ENCODE measurements at regions not wholly inside any gene's neighbourhood (a gene's known extent, or its start where the extent isn't known, plus 50 kb on each side); places are given as distances from the start of the nearest gene placed in this dataset.

DNA sequence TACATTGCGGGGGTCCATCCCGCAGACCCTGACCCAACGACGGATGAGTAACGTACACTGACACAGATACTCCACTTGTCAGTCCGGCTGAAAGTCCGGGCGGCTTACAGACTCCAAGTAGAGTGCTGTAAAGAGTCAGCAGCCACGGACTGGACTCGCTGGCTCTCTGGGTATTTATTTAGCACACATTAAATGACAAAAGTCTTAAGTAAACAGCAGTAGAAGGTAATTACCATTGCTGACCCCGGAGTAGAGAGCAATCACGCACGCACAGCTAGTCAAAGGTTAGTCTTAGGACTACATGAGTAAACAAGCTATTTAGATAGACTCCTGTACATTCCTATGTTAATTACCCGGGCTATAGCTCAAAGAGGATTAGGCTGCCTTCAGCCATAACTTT, 780.9 kb downstream of the RPS29 start:
- Histone ChIP-seq H3K27me3 (ENCODE audit: control insufficient read depth, insufficient read depth, low read length) (peaks cover 80% of the 10 kb centered on the region), H3K4me1 (ENCODE audit: control insufficient read depth, low read depth, low read length) (no peaks in the 10 kb centered on the region), H3K27ac (ENCODE audit: low read length) (no peak overlapping the region), H3K36me3 (ENCODE audit: control insufficient read depth, low read depth, low read length) (no peaks in the 10 kb centered on the region), H3K9ac (ENCODE audit: low read length) (no peak overlapping the region), H3K9me3 (ENCODE audit: control insufficient read depth, low read depth, low read length) (no peaks in the 10 kb centered on the region), H3K4me3 (ENCODE audit: low read length) (no peak overlapping the region)

- H3K9me3 ChIP-seq (ENCODE audit: control insufficient read depth, low read depth, low read length), result no peaks in the 10 kb centered on the region
- H3K27me3 ChIP-seq (ENCODE audit: control insufficient read depth, insufficient read depth, low read length), result no peaks in the 10 kb centered on the region
- H3K27ac ChIP-seq (ENCODE audit: low read length), result no peak overlapping the region
- no peak overlapping the region for H3K9ac ChIP-seq (ENCODE audit: low read length)
- no peaks in the 10 kb centered on the region for H3K4me1 ChIP-seq (ENCODE audit: control insufficient read depth, low read depth, low read length)
- H3K4me3 ChIP-seq (ENCODE audit: low read length), result no peak overlapping the region
- no peaks in the 10 kb centered on the region for H3K36me3 ChIP-seq (ENCODE audit: control insufficient read depth, low read depth, low read length)
Observed at GRCh38 chr14:48792376-48793024, 793.7 kb downstream of the RPS29 start.

DNA sequence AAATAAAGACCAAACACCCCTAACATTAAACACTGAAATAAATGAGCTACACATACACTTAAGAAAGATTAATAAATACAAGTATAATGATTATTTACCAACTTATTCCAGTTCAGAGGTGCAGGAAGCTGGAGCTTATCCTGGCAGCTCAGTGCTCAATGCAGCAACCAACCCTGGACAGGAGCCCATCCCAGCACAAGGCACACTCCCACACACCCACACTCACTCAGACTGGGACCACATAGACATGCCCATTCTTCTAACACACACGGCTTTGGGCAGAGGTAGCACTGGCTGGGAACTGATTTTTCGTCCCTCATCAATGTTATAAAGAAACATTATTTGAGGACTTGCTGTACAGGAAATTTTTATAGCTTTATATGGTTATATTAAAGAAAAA, 797.4 kb downstream of the RPS29 start:
- H3K9me3 ChIP-seq (ENCODE audit: control insufficient read depth, low read depth, low read length), result no peaks in the 10 kb centered on the region
- no peak overlapping the region for H3K27ac ChIP-seq (ENCODE audit: low read length)
- no peak overlapping the region for H3K9ac ChIP-seq (ENCODE audit: low read length)
- no peaks in the 10 kb centered on the region for H3K4me1 ChIP-seq (ENCODE audit: control insufficient read depth, low read depth, low read length)
- H3K4me3 ChIP-seq (ENCODE audit: low read length), result no peak overlapping the region
- H3K36me3 ChIP-seq (ENCODE audit: control insufficient read depth, low read depth, low read length), result no peaks in the 10 kb centered on the region
- no peaks in the 10 kb centered on the region for H3K27me3 ChIP-seq (ENCODE audit: control insufficient read depth, insufficient read depth, low read length)

- H3K4me1 ChIP-seq (ENCODE audit: control insufficient read depth, low read depth, low read length), result no peaks in the 10 kb centered on the region
- H3K9ac ChIP-seq (ENCODE audit: low read length), result no peak overlapping the region
- no peak overlapping the region for H3K27ac ChIP-seq (ENCODE audit: low read length)
- no peaks in the 10 kb centered on the region for H3K9me3 ChIP-seq (ENCODE audit: control insufficient read depth, low read depth, low read length)
- H3K27me3 ChIP-seq (ENCODE audit: control insufficient read depth, insufficient read depth, low read length), result no peaks in the 10 kb centered on the region
- H3K4me3 ChIP-seq (ENCODE audit: low read length), result no peak overlapping the region
- H3K36me3 ChIP-seq (ENCODE audit: control insufficient read depth, low read depth, low read length), result no peaks in the 10 kb centered on the region
Observed at GRCh38 chr14:48786498-48786897, 799.7 kb downstream of the RPS29 start.

DNA sequence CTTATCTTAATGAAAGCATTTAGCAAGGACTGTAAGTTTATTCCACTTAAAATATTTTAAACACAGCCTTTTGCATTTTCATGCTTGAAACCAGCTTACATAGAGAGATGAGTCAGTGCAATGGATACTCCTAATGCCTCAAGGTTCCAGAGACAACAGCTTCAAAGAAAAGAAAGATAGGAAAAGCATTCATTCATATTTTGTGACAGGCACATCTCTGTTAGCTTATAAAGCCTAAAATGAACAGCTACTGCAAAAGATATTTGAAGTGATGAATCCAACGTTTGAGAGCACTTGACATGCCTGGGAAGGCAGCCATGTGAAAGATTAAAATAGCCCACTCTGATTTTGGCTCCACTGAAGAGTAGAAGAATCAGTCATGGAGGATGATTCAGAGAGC, 814.5 kb downstream of the RPS29 start:
- Histone ChIP-seq H3K27me3 (ENCODE audit: control insufficient read depth, insufficient read depth, low read length) (no peaks in the 10 kb centered on the region), H3K9me3 (ENCODE audit: control insufficient read depth, low read depth, low read length) (no peaks in the 10 kb centered on the region), H3K4me1 (ENCODE audit: control insufficient read depth, low read depth, low read length) (no peaks in the 10 kb centered on the region), H3K36me3 (ENCODE audit: control insufficient read depth, low read depth, low read length) (no peaks in the 10 kb centered on the region), H3K9ac (ENCODE audit: low read length) (no peak overlapping the region), H3K27ac (ENCODE audit: low read length) (no peak overlapping the region), H3K4me3 (ENCODE audit: low read length) (no peak overlapping the region)

- no peak overlapping the region for H3K27ac ChIP-seq (ENCODE audit: low read length)
- no peaks in the 10 kb centered on the region for H3K36me3 ChIP-seq (ENCODE audit: control insufficient read depth, low read depth, low read length)
- no peak overlapping the region for H3K4me3 ChIP-seq (ENCODE audit: low read length)
- H3K9ac ChIP-seq (ENCODE audit: low read length), result no peak overlapping the region
- no peaks in the 10 kb centered on the region for H3K9me3 ChIP-seq (ENCODE audit: control insufficient read depth, low read depth, low read length)
- no peaks in the 10 kb centered on the region for H3K4me1 ChIP-seq (ENCODE audit: control insufficient read depth, low read depth, low read length)
- no peaks in the 10 kb centered on the region for H3K27me3 ChIP-seq (ENCODE audit: control insufficient read depth, insufficient read depth, low read length)
Observed at GRCh38 chr14:48751293-48751692, 834.9 kb downstream of the RPS29 start.

DNA sequence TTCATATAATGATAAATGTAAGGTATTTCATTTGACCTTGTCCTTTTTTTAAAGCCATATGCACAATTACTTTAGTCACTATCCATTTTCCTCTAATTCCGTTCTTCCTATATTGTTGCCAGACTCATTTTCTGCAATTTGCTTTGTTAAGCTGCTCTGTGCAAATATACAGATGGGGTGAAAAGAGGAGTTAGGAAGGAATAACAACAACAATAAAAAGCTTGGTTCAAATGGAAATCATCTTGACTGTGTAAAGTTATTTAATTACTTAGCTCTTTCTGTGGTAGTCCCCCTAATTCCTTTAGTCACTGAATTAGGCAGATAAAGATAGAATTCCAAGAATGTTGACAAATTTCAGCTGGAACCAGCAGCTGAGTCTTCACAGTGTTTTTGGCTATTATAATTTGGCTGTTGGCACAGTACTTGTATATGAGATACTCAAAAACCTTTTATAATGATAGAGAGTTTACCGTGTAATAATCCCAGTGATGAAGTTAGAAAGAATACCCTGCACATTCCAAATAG, 838.0 kb downstream of the RPS29 start:
- Histone ChIP-seq H3K9ac (ENCODE audit: low read length) (no peak overlapping the region), H3K4me3 (ENCODE audit: low read length) (no peak overlapping the region), H3K4me1 (ENCODE audit: control insufficient read depth, low read depth, low read length) (no peaks in the 10 kb centered on the region), H3K9me3 (ENCODE audit: control insufficient read depth, low read depth, low read length) (no peaks in the 10 kb centered on the region), H3K27me3 (ENCODE audit: control insufficient read depth, insufficient read depth, low read length) (no peaks in the 10 kb centered on the region), H3K27ac (ENCODE audit: low read length) (no peak overlapping the region), H3K36me3 (ENCODE audit: control insufficient read depth, low read depth, low read length) (no peaks in the 10 kb centered on the region)

DNA sequence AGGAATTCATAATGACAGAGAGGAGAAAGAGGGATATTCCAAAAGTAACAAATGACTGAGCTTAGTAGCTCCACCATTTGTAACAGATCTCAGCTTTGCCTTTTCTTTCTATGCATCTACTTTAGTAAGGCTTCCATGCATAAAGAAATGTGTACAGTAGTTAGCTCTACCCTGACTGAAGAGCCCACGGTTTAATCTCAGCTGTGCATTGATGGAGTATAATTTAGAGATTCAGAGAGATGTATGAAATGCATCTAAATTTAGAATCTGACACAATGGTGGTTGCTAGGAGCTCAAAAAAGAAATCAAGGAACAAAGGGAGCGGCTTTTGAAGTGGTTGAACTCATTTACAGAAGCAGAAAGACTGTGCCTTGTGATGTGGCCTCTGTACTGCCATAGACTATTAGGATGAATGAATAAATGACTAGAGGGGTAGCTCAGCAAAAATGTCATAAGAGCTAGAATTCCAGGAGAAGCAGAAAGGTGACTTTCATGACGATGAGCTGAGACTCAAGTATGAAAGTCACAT, 838.6 kb downstream of the RPS29 start:
- no peaks in the 10 kb centered on the region for H3K27me3 ChIP-seq (ENCODE audit: control insufficient read depth, insufficient read depth, low read length)
- H3K9ac ChIP-seq (ENCODE audit: low read length), result no peak overlapping the region
- H3K27ac ChIP-seq (ENCODE audit: low read length), result no peak overlapping the region
- H3K4me1 ChIP-seq (ENCODE audit: control insufficient read depth, low read depth, low read length), result no peaks in the 10 kb centered on the region
- no peaks in the 10 kb centered on the region for H3K9me3 ChIP-seq (ENCODE audit: control insufficient read depth, low read depth, low read length)
- H3K36me3 ChIP-seq (ENCODE audit: control insufficient read depth, low read depth, low read length), result no peaks in the 10 kb centered on the region
- no peak overlapping the region for H3K4me3 ChIP-seq (ENCODE audit: low read length)

DNA sequence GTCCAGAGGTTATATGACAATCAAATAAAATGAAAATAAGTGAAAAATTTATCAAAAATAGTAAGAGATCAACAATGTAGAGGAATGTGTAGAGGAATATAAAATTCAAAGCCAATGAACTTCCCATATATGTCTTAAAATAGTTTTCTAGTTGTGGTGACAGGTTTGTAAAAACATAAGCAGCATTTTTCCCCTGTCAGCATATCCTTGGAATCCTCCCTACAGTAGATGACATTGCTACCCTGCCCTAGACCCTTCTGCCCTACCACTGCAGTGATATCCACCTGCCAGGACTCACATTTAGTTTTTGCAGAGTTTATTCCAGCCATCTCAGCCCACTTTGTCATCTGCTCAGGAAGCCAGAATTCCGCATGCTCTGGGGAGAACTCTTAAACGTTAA, 842.0 kb downstream of the RPS29 start:
- H3K4me3 ChIP-seq (ENCODE audit: low read length), result no peak overlapping the region
- H3K9me3 ChIP-seq (ENCODE audit: control insufficient read depth, low read depth, low read length), result no peaks in the 10 kb centered on the region
- H3K4me1 ChIP-seq (ENCODE audit: control insufficient read depth, low read depth, low read length), result no peaks in the 10 kb centered on the region
- H3K27ac ChIP-seq (ENCODE audit: low read length), result no peak overlapping the region
- H3K9ac ChIP-seq (ENCODE audit: low read length), result no peak overlapping the region
- no peaks in the 10 kb centered on the region for H3K36me3 ChIP-seq (ENCODE audit: control insufficient read depth, low read depth, low read length)
- H3K27me3 ChIP-seq (ENCODE audit: control insufficient read depth, insufficient read depth, low read length), result no peaks in the 10 kb centered on the region

DNA sequence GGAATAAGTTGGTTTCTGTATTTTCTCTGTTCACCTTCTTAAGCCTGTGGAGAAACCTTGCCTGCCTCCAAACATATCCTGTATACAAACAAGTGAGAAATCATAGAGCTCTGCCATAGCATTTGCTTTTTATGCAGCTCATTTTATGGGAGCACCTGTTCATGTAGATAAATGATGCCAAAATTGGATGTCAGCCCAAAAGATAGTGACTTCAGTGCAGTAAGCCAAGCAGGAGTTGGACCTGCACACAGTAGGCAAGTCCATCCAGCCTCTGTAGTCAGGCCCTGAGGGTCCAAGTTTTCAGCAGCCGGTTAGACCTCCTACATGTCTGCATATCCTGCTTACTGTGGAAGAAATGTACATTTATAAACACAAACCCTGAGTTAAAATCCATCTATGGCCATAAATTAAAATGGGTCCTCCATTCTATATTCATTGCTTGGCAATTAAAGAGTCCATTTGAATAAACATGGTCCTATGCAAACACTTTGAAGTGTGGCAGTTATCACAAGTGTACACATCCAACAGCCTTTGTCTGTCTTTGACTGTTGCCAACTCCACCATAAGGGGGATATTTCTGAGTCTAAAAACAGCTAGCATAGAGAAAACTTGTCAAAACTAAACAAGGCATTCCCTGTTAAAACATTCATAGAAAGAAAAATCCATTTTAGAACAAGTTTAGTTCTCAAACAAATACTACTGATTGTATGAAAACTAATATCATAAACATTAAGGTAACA, 847.8 kb downstream of the RPS29 start:
- Histone ChIP-seq H3K9ac (ENCODE audit: low read length) (no peak overlapping the region), H3K27ac (ENCODE audit: low read length) (no peak overlapping the region), H3K9me3 (ENCODE audit: control insufficient read depth, low read depth, low read length) (peaks cover 14% of the 10 kb centered on the region), H3K4me1 (ENCODE audit: control insufficient read depth, low read depth, low read length) (no peaks in the 10 kb centered on the region), H3K4me3 (ENCODE audit: low read length) (no peak overlapping the region), H3K36me3 (ENCODE audit: control insufficient read depth, low read depth, low read length) (no peaks in the 10 kb centered on the region), H3K27me3 (ENCODE audit: control insufficient read depth, insufficient read depth, low read length) (no peaks in the 10 kb centered on the region)

- Histone ChIP-seq H3K27ac (ENCODE audit: low read length) (no peak overlapping the region), H3K9ac (ENCODE audit: low read length) (no peak overlapping the region), H3K4me3 (ENCODE audit: low read length) (no peak overlapping the region), H3K4me1 (ENCODE audit: control insufficient read depth, low read depth, low read length) (no peaks in the 10 kb centered on the region), H3K36me3 (ENCODE audit: control insufficient read depth, low read depth, low read length) (no peaks in the 10 kb centered on the region), H3K27me3 (ENCODE audit: control insufficient read depth, insufficient read depth, low read length) (no peaks in the 10 kb centered on the region), H3K9me3 (ENCODE audit: control insufficient read depth, low read depth, low read length) (peaks cover 15% of the 10 kb centered on the region)
Observed at GRCh38 chr14:48735607-48736006, 850.6 kb downstream of the RPS29 start.

- no peaks in the 10 kb centered on the region for H3K27me3 ChIP-seq (ENCODE audit: control insufficient read depth, insufficient read depth, low read length)
- no peak overlapping the region for H3K27ac ChIP-seq (ENCODE audit: low read length)
- peaks cover 15% of the 10 kb centered on the region for H3K9me3 ChIP-seq (ENCODE audit: control insufficient read depth, low read depth, low read length)
- no peak overlapping the region for H3K9ac ChIP-seq (ENCODE audit: low read length)
- H3K4me3 ChIP-seq (ENCODE audit: low read length), result no peak overlapping the region
- no peaks in the 10 kb centered on the region for H3K36me3 ChIP-seq (ENCODE audit: control insufficient read depth, low read depth, low read length)
- no peaks in the 10 kb centered on the region for H3K4me1 ChIP-seq (ENCODE audit: control insufficient read depth, low read depth, low read length)
Observed at GRCh38 chr14:48731260-48731659, 854.9 kb downstream of the RPS29 start.
